ENCODE measurements at regions not wholly inside any gene's neighbourhood (a gene's known extent, or its start where the extent isn't known, plus 50 kb on each side); places are given as distances from the start of the nearest gene placed in this dataset.

DNA sequence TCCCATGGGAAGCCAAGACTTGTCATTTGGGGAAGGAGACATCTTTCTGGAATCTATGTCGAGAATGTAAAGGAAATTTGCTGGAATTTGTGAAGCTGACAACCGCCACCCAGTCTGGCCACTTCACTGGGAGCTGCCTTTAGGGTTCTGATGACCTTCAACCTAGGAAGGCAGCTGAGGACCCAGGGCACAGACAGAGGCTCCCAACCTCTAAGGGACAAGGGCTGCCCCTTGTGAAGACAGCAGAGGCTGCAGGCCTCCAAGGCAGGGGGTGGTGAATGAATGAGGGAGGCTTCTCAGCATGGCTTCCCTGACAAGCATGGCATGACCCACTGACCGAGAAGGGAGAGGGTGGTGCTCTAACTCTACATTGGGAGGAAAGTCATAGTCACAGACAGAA lies 128.9 kb upstream of the ASB18 start:
- no peak for TF ChIP-seq TCF12 (IDR thresholded peaks at IDR 0.05; ENCODE audit: low read depth, low read length)
- TF ChIP-seq CEBPB (IDR thresholded peaks at IDR 0.05; ENCODE audit: borderline replicate concordance in 1 of 2, low read depth in 2 of 2, low read length in 2 of 2): no peak
- no peak for TF ChIP-seq EP300 (IDR thresholded peaks at IDR 0.05; ENCODE audit: borderline replicate concordance in 1 of 2, control insufficient read depth in 1 of 2, low read depth in 2 of 2, low read length in 2 of 2)
- no peak for TF ChIP-seq DPF2 (IDR thresholded peaks at IDR 0.05)
- TF ChIP-seq, protein P1, sequence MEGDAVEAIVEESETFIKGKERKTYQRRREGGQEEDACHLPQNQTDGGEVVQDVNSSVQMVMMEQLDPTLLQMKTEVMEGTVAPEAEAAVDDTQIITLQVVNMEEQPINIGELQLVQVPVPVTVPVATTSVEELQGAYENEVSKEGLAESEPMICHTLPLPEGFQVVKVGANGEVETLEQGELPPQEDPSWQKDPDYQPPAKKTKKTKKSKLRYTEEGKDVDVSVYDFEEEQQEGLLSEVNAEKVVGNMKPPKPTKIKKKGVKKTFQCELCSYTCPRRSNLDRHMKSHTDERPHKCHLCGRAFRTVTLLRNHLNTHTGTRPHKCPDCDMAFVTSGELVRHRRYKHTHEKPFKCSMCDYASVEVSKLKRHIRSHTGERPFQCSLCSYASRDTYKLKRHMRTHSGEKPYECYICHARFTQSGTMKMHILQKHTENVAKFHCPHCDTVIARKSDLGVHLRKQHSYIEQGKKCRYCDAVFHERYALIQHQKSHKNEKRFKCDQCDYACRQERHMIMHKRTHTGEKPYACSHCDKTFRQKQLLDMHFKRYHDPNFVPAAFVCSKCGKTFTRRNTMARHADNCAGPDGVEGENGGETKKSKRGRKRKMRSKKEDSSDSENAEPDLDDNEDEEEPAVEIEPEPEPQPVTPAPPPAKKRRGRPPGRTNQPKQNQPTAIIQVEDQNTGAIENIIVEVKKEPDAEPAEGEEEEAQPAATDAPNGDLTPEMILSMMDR (IDR thresholded peaks at IDR 0.05 in 2 of 3, conservative IDR thresholded peaks at IDR 0.05 in 1 of 3; ENCODE audit: control insufficient read depth in 2 of 3, extremely low read depth in 1 of 3, insufficient read depth in 1 of 3, low read depth in 3 of 3, low read length in 3 of 3): no peak
- TF ChIP-seq CBFB (IDR thresholded peaks at IDR 0.05; ENCODE audit: low read depth): no peak
- no peak for TF ChIP-seq HDAC6 (IDR thresholded peaks at IDR 0.05; ENCODE audit: unreplicated experiment)
- TF ChIP-seq MXI1 (IDR thresholded peaks at IDR 0.05; ENCODE audit: low read depth, low read length): no peak
- TF ChIP-seq FOXM1 (IDR thresholded peaks at IDR 0.05; ENCODE audit: low read depth, low read length): no peak
